Mucosa of descending colon (tissue), 3 donors: ENCODE measurements at regions not wholly inside any gene's neighbourhood (a gene's known extent, or its start where the extent isn't known, plus 50 kb on each side); places are given as distances from the start of the nearest gene placed in this dataset.

Experiments used
- ATAC-seq: fragments of 200-7000 bp; cut with Tn5 transposase; one replicate; pipeline ENCODE4 v1.9.1; 2020; ENCODE audit warnings: mild to moderate bottlenecking, moderate library complexity
- DNase-seq, 3 donors: peaks; one replicate each; pipeline ENCODE4 v3.0.0-alpha.2; 2020
- H3K36me3 ChIP-seq: fragments of 200-600 bp; one replicate; pipeline ENCODE4 v1.8.0; 2021; ENCODE audit warnings: low read depth, mild to moderate bottlenecking
- H3K4me1 ChIP-seq: fragments of 200-600 bp; one replicate; pipeline ENCODE4 v1.8.0; 2021; ENCODE audit warnings: low read depth, mild to moderate bottlenecking
- H3K4me3 ChIP-seq: fragments of 200-600 bp; one replicate; pipeline ENCODE4 v1.8.0; 2021; ENCODE audit warnings: mild to moderate bottlenecking
- H3K9me3 ChIP-seq: fragments of 200-600 bp; one replicate; pipeline ENCODE4 v1.8.0; 2021; ENCODE audit warnings: mild to moderate bottlenecking
- intact Hi-C, 2 donors: fragments of 100-400 bp; cut with DNase I in 1 of 2; cut with micrococcal nuclease in 1 of 2; formaldehyde crosslinking; loops; one replicate each; pipeline versions ENCODE4 v1.11.0 to v1.11.1; 2022; cut with DNase I, micrococcal nuclease
- TF ChIP-seq, protein P1 (sequence below): fragments of 200-600 bp; IDR thresholded peaks from one replicate; pipeline ENCODE4 v1.8.0; 2022; ENCODE audit warnings: antibody characterized with exemption, mild to moderate bottlenecking
- donor health status: DM: no; HTN: no; CAD: no; lungs with moderate emphysema.
- donor health status: DM: no; HTN: no; CAD: no.
- donor health status: DM: no; HTN: yes; CAD: no.

DNA sequence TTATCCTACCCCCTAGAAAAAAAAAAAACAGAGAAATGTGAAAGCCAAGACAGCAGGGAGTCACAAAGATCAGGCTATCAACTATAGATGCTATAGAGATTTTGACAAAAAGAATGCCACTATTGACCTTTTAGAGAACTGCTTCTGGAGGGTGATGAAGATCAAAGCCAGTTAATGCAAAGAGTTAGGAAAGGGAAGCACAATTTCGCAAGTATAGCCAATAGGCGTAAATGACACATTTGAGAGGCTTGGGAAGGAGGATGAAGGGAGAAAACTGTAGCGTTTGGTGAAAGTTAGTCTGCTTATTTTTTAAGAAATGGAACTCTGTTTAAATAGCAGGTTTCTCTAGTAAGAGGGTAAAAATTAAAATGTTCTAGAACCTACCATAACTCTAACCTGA, 190.7 kb downstream of the DUSP6 start:
- ATAC-seq (no peak), DNase-seq (no peak)
- H3K36me3 ChIP-seq: no peaks in the 10 kb centered on the region
- H3K4me1 ChIP-seq: peaks cover 9% of the 10 kb centered on the region
- intact Hi-C loops: no loop called here
- H3K4me3 ChIP-seq: no peak overlapping the region
- H3K9me3 ChIP-seq: no peaks in the 10 kb centered on the region
- TF ChIP-seq, protein P1, sequence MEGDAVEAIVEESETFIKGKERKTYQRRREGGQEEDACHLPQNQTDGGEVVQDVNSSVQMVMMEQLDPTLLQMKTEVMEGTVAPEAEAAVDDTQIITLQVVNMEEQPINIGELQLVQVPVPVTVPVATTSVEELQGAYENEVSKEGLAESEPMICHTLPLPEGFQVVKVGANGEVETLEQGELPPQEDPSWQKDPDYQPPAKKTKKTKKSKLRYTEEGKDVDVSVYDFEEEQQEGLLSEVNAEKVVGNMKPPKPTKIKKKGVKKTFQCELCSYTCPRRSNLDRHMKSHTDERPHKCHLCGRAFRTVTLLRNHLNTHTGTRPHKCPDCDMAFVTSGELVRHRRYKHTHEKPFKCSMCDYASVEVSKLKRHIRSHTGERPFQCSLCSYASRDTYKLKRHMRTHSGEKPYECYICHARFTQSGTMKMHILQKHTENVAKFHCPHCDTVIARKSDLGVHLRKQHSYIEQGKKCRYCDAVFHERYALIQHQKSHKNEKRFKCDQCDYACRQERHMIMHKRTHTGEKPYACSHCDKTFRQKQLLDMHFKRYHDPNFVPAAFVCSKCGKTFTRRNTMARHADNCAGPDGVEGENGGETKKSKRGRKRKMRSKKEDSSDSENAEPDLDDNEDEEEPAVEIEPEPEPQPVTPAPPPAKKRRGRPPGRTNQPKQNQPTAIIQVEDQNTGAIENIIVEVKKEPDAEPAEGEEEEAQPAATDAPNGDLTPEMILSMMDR: no peak

DNA sequence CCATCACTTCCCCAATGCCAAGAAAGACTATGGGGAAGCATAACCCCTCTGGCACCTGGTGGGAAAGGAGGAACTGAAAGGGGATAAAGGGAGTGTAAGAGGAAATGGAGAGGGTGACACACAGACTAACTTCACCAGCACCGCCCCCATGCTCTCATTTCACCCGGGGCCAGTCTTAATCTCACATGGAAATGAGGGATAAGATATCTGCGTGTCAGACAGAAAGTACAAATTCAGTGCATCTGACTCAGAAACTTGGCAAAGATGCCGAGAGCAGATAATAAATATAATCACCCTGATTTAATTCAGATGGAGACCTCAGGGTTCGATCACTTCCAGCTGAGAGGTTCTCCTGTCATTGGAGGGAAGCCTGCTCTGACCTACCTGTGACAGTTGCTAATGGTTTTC, 191.6 kb downstream of the DUSP6 start:
- intact Hi-C loops: no loop called here
- DNase-seq (peak; percentile 27 to 46 (median 35)), ATAC-seq (peak; percentile 44)
- TF ChIP-seq, protein P1: no peak
- H3K4me3 ChIP-seq: no peak overlapping the region
- H3K4me1 ChIP-seq: peaks cover 9% of the 10 kb centered on the region
- H3K36me3 ChIP-seq: no peaks in the 10 kb centered on the region
- H3K9me3 ChIP-seq: no peaks in the 10 kb centered on the region

DNA sequence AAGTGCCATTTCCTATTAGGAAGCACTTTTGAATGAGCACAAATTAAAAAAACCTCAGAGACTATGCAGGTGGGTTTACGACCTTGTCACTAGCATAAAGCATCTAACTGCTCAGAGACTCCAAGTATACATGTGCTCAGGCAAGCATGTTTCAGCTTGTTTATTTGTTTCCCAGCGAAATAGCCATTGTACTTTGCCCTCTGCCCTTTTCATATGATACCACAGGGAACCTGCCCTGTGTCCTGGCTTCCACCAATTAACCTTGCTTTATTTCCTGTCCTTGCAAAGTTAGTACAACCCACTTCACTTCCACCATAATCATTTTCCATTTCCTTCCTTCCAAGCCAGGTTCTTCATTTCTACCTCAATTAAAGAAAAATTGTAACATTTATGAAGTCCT, 194.9 kb downstream of the DUSP6 start:
- Histone ChIP-seq H3K36me3 (no peaks in the 10 kb centered on the region), H3K4me3 (no peak overlapping the region), H3K9me3 (no peaks in the 10 kb centered on the region), H3K4me1 (peaks cover 9% of the 10 kb centered on the region)
- intact Hi-C loops: no loop called here
- peak in 1 of 3 donors; percentile 29 for DNase-seq
- ATAC-seq: peak; percentile 87
- TF ChIP-seq, protein P1: no peak

GRCh38 chr12:89156862-89157262, 195.4 kb downstream of the DUSP6 start:
- ATAC-seq: no peak
- Histone ChIP-seq H3K4me3 (no peak overlapping the region), H3K9me3 (no peaks in the 10 kb centered on the region), H3K36me3 (no peaks in the 10 kb centered on the region), H3K4me1 (peaks cover 6% of the 10 kb centered on the region)
- intact Hi-C loops: no loop called here
- DNase-seq: no peak
- TF ChIP-seq, protein P1: no peak

GRCh38 chr12:89156340-89156739, 196.0 kb downstream of the DUSP6 start:
- H3K9me3 ChIP-seq: no peaks in the 10 kb centered on the region
- ATAC-seq (no peak), DNase-seq (no peak)
- intact Hi-C loops: no loop called here
- TF ChIP-seq, protein P1: no peak
- H3K4me3 ChIP-seq: no peak overlapping the region
- H3K36me3 ChIP-seq: no peaks in the 10 kb centered on the region
- H3K4me1 ChIP-seq: peaks cover 6% of the 10 kb centered on the region

DNA sequence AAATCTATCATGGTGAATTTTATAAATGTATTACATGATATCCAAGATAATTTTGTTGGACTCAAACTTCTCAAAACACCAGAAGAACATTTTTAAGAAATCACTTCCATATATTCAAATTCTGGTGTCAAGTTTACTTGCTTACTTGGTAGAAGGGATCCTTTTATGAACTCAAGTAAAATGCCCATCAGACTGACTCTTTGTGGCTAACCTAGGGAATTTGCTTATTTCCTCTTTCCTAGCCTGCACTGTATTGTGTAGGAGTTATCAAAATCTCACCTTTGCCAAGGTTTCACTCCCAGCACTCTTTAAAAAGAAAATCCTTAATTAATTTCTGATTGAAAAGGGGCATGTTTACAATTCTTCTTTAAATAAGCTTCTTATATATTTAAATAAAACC, 196.5 kb downstream of the DUSP6 start:
- Histone ChIP-seq H3K4me3 (no peak overlapping the region), H3K9me3 (no peaks in the 10 kb centered on the region), H3K36me3 (no peaks in the 10 kb centered on the region), H3K4me1 (peaks cover 6% of the 10 kb centered on the region)
- intact Hi-C loops: no loop called here
- DNase-seq (no peak), ATAC-seq (no peak)
- TF ChIP-seq, protein P1: no peak
